HEK293 (cell line): ENCODE measurements at regions not wholly inside any gene's neighbourhood (a gene's known extent, or its start where the extent isn't known, plus 50 kb on each side); places are given as distances from the start of the nearest gene placed in this dataset.

Experiments used
- CTCF ChIA-PET: fragments of 350-600 bp; formaldehyde crosslinking; extraction: SDS; loops from one replicate; lab custom pipeline; 2021; ENCODE audit warnings: antibody characterized with exemption; lab: Yijun Ruan, JAX
- POLR2A ChIA-PET: fragments of 300-600 bp; formaldehyde crosslinking; extraction: SDS; loops from one replicate; lab custom pipeline; 2020; ENCODE audit warnings: antibody characterized with exemption, inconsistent platforms; lab: Yijun Ruan, JAX
- H3K27ac ChIP-seq: fragments of 200-500 bp; sonication (Bioruptor generic); 2 replicates; pipeline ENCODE4 v1.5.1; 2014; ENCODE audit warnings: low read depth, low read length, control low read depth, inconsistent platforms; ENCODE audit errors: extremely low read depth
- H3K36me3 ChIP-seq, 2 experiments: fragments of 200-500 bp in 1 of 2; sonication (Bioruptor generic) in 1 of 2; 1 replicate in 1 of 2; 2 replicates in 1 of 2; pipeline ENCODE4 v1.5.1; 2014 to 2017; ENCODE audit warnings: inconsistent platforms in 2 of 2, low read length in 2 of 2; ENCODE audit not compliant: control insufficient read depth in 2 of 2, insufficient read depth in 1 of 2
- H3K4me1 ChIP-seq: fragments of 200-500 bp; sonication (Bioruptor generic); 2 replicates; pipeline ENCODE4 v1.5.1; 2014; ENCODE audit warnings: mild to moderate bottlenecking, low read length, inconsistent platforms; ENCODE audit not compliant: control insufficient read depth, insufficient read depth
- H3K4me3 ChIP-seq: 2 replicates; pipeline ENCODE4 v1.5.1; 2011; ENCODE audit warnings: low read depth, mild to moderate bottlenecking, control low read depth, low read length, moderate library complexity
- H3K9me3 ChIP-seq: fragments of 200-500 bp; sonication (Bioruptor generic); 2 replicates; pipeline ENCODE4 v1.5.1; 2014; ENCODE audit warnings: low read depth, low read length, inconsistent platforms; ENCODE audit not compliant: control insufficient read depth, insufficient read depth
- IKZF3 ChIP-seq: fragments of 450-650 bp; IDR thresholded peaks from 2 replicates; pipeline ENCODE4 v1.5.0; 2018; ENCODE audit warnings: missing biosample characterization, mild to moderate bottlenecking, missing genetic modification characterization, moderate library complexity
- KLF1 ChIP-seq: fragments of 450-650 bp; formaldehyde crosslinking; IDR thresholded peaks from 2 replicates; pipeline ENCODE4 v1.5.1; 2016; ENCODE audit warnings: missing biosample characterization, missing genetic modification characterization
- KLF7 ChIP-seq: fragments of 450-650 bp; formaldehyde crosslinking; IDR thresholded peaks from 2 replicates; pipeline ENCODE4 v1.5.1; 2016; ENCODE audit warnings: missing biosample characterization, missing genetic modification characterization, borderline replicate concordance
- RBAK ChIP-seq: fragments of 450-650 bp; formaldehyde crosslinking; IDR thresholded peaks from 2 replicates; pipeline ENCODE4 v1.5.1; 2016; ENCODE audit warnings: missing biosample characterization, missing genetic modification characterization
- SP3 ChIP-seq: fragments of 450-650 bp; formaldehyde crosslinking; IDR thresholded peaks from 2 replicates; pipeline ENCODE4 v1.5.1; 2016; ENCODE audit warnings: missing biosample characterization, missing genetic modification characterization
- WT1 ChIP-seq: fragments of 450-650 bp; formaldehyde crosslinking; IDR thresholded peaks from 2 replicates; pipeline ENCODE4 v1.5.1; 2016; ENCODE audit warnings: missing biosample characterization, missing genetic modification characterization
- ZNF239 ChIP-seq: fragments of 450-650 bp; formaldehyde crosslinking; IDR thresholded peaks from 2 replicates; pipeline ENCODE4 v1.5.1; 2016; ENCODE audit warnings: missing biosample characterization, missing genetic modification characterization
- ZNF266 ChIP-seq: fragments of 450-650 bp; formaldehyde crosslinking; IDR thresholded peaks from 2 replicates; pipeline ENCODE4 v1.5.1; 2016; ENCODE audit warnings: missing biosample characterization, missing genetic modification characterization, low read depth
- ZNF37A ChIP-seq: fragments of 450-650 bp; IDR thresholded peaks from 2 replicates; pipeline ENCODE4 v1.5.1; 2018; ENCODE audit warnings: missing biosample characterization, missing genetic modification characterization
- ZNF558 ChIP-seq: fragments of 450-650 bp; formaldehyde crosslinking; IDR thresholded peaks from 2 replicates; pipeline ENCODE4 v1.5.1; 2016; ENCODE audit warnings: missing biosample characterization, missing genetic modification characterization
- ZNF596 ChIP-seq: fragments of 450-650 bp; IDR thresholded peaks from 2 replicates; pipeline ENCODE4 v1.5.0; 2018; ENCODE audit warnings: missing biosample characterization, mild to moderate bottlenecking, missing genetic modification characterization, moderate library complexity
- ZNF658 ChIP-seq: fragments of 450-650 bp; formaldehyde crosslinking; IDR thresholded peaks from 2 replicates; pipeline ENCODE4; 2016; ENCODE audit warnings: missing biosample characterization, missing genetic modification characterization
- ZNF677 ChIP-seq: fragments of 450-650 bp; IDR thresholded peaks from 2 replicates; pipeline ENCODE4 v1.5.0; 2018; ENCODE audit warnings: missing biosample characterization, mild to moderate bottlenecking, missing genetic modification characterization, moderate library complexity
- ZNF768 ChIP-seq: fragments of 450-650 bp; formaldehyde crosslinking; IDR thresholded peaks from 2 replicates; pipeline ENCODE4 v1.5.1; 2018; ENCODE audit warnings: missing biosample characterization, mild to moderate bottlenecking, missing genetic modification characterization
- ZSCAN30 ChIP-seq: fragments of 450-650 bp; IDR thresholded peaks from 2 replicates; pipeline ENCODE4 v1.5.1; 2018; ENCODE audit warnings: missing biosample characterization, mild to moderate bottlenecking, missing genetic modification characterization, moderate library complexity
- TF ChIP-seq, protein P1 (sequence below): fragments of 450-650 bp; formaldehyde crosslinking; IDR thresholded peaks from 2 replicates; pipeline ENCODE4 v1.5.1; 2016; ENCODE audit warnings: missing biosample characterization, missing genetic modification characterization, borderline replicate concordance
- TF ChIP-seq, protein P2 (sequence below): fragments of 450-650 bp; formaldehyde crosslinking; optimal IDR thresholded peaks from 2 replicates; pipeline ENCODE3; 2016; ENCODE audit warnings: missing biosample characterization, mild to moderate bottlenecking, missing genetic modification characterization
- TF ChIP-seq, protein P3 (sequence below): fragments of 450-650 bp; formaldehyde crosslinking; IDR thresholded peaks from 2 replicates; pipeline ENCODE4 v1.5.1; 2016; ENCODE audit warnings: missing biosample characterization, missing genetic modification characterization

DNA sequence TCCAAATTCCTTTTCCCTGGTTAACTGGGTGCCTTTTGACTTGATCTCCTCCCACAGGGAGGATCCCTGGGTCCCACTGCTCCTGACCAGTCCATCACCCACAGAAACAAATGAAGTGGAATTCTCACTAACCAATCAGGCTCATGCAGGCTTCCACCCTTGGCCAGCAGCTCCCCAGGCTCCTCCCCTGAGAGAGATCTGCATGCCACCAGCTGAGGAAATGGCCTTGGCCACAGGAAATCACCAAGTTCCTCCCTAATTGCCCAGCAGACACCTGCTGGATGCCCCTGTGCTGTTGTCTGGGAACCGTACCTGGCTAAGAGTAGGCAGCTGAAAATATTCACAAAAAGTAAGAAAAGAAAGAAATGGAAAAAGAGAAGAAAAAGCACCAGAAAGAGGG, 207.4 kb downstream of the NCK2 start:
- TF ChIP-seq ZNF558 (tag by site-specific recombination) (no peak), ZNF266 (tag by site-specific recombination) (no peak), ZNF596 (tag by site-specific recombination) (no peak), RBAK (tag by site-specific recombination) (no peak), WT1 (tag by site-specific recombination) (no peak)
- TF ChIP-seq, protein P1, sequence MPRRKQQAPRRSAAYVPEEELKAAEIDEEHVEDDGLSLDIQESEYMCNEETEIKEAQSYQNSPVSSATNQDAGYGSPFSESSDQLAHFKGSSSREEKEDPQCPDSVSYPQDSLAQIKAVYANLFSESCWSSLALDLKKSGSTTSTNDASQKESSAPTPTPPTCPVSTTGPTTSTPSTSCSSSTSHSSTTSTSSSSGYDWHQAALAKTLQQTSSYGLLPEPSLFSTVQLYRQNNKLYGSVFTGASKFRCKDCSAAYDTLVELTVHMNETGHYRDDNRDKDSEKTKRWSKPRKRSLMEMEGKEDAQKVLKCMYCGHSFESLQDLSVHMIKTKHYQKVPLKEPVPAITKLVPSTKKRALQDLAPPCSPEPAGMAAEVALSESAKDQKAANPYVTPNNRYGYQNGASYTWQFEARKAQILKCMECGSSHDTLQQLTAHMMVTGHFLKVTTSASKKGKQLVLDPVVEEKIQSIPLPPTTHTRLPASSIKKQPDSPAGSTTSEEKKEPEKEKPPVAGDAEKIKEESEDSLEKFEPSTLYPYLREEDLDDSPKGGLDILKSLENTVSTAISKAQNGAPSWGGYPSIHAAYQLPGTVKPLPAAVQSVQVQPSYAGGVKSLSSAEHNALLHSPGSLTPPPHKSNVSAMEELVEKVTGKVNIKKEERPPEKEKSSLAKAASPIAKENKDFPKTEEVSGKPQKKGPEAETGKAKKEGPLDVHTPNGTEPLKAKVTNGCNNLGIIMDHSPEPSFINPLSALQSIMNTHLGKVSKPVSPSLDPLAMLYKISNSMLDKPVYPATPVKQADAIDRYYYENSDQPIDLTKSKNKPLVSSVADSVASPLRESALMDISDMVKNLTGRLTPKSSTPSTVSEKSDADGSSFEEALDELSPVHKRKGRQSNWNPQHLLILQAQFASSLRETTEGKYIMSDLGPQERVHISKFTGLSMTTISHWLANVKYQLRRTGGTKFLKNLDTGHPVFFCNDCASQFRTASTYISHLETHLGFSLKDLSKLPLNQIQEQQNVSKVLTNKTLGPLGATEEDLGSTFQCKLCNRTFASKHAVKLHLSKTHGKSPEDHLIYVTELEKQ, result no peak
- no peaks in the 10 kb centered on the region for H3K9me3 ChIP-seq
- ChIA-PET POLR2A (no interaction called here), CTCF (no interaction called here)
- no peak overlapping the region for H3K4me3 ChIP-seq
- H3K27ac ChIP-seq, result no peak overlapping the region
- peaks cover 4% of the 10 kb centered on the region; the same call in 1 of the 2 replicates for H3K4me1 ChIP-seq
- H3K36me3 ChIP-seq, result no peaks in the 10 kb centered on the region

DNA sequence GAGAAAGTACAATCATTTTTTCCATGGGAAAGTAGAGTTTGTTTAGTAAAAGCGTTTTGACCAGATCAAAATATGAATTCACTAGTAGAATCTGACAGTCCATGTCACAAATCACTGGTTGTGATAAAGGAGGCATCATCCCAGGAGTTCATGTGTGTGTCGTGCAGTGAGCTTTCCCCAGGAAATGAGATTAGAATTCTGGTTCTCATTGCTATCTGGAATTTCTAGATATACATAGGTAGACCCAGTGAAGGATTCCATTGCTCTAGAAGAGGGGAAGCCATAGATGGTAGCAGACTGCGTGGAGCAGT, 206.6 kb downstream of the NCK2 start:
- Histone ChIP-seq H3K36me3 (no peaks in the 10 kb centered on the region), H3K9me3 (no peaks in the 10 kb centered on the region), H3K27ac (no peak overlapping the region), H3K4me1 (peaks cover 4% of the 10 kb centered on the region; the same call in 1 of the 2 replicates), H3K4me3 (no peak overlapping the region)
- CTCF ChIA-PET, result no interaction called here
- POLR2A ChIA-PET, result no interaction called here
- TF ChIP-seq, protein P2, sequence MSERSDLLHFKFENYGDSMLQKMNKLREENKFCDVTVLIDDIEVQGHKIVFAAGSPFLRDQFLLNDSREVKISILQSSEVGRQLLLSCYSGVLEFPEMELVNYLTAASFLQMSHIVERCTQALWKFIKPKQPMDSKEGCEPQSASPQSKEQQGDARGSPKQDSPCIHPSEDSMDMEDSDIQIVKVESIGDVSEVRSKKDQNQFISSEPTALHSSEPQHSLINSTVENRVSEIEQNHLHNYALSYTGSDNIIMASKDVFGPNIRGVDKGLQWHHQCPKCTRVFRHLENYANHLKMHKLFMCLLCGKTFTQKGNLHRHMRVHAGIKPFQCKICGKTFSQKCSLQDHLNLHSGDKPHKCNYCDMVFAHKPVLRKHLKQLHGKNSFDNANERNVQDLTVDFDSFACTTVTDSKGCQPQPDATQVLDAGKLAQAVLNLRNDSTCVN (tag by site-specific recombination), result no peak
- TF ChIP-seq ZNF658 (tag by site-specific recombination), result no peak
- TF ChIP-seq ZNF677 (tag by site-specific recombination), result no peak
- TF ChIP-seq ZNF768 (tag by site-specific recombination), result no peak
- TF ChIP-seq KLF7 (tag by site-specific recombination), result no peak
- no peak for TF ChIP-seq KLF1
- TF ChIP-seq ZSCAN30 (tag by site-specific recombination), result no peak
- TF ChIP-seq, protein P3, sequence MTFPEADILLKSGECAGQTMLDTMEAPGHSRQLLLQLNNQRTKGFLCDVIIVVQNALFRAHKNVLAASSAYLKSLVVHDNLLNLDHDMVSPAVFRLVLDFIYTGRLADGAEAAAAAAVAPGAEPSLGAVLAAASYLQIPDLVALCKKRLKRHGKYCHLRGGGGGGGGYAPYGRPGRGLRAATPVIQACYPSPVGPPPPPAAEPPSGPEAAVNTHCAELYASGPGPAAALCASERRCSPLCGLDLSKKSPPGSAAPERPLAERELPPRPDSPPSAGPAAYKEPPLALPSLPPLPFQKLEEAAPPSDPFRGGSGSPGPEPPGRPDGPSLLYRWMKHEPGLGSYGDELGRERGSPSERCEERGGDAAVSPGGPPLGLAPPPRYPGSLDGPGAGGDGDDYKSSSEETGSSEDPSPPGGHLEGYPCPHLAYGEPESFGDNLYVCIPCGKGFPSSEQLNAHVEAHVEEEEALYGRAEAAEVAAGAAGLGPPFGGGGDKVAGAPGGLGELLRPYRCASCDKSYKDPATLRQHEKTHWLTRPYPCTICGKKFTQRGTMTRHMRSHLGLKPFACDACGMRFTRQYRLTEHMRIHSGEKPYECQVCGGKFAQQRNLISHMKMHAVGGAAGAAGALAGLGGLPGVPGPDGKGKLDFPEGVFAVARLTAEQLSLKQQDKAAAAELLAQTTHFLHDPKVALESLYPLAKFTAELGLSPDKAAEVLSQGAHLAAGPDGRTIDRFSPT (tag by site-specific recombination), result no peak
- TF ChIP-seq ZNF239, result no peak
- no peak for TF ChIP-seq IKZF3
- no peak for TF ChIP-seq ZNF37A (tag by site-specific recombination)
- no peak for TF ChIP-seq SP3 (tag by site-specific recombination)
